Transverse colon (tissue), 4 donors: ENCODE measurements at regions not wholly inside any gene's neighbourhood (a gene's known extent, or its start where the extent isn't known, plus 50 kb on each side); places are given as distances from the start of the nearest gene placed in this dataset.
A peak's percentile ranks its signal among the peaks of the same experiment; 100 is the strongest.

Source experiments
- DNase-seq: peaks from one replicate; pipeline ENCODE4 v3.0.0-alpha.2; 2019
- H3K27ac ChIP-seq, 4 donors: fragments of 200-600 bp; sonication (generic); 2 replicates each; pipeline ENCODE4 v1.5.1; 2016 to 2018; ENCODE audit warnings: inconsistent platforms in 4 of 4
- H3K27me3 ChIP-seq: fragments of 200-600 bp; sonication (generic); 2 replicates; pipeline ENCODE4 v1.5.1; 2017; ENCODE audit warnings: inconsistent platforms
- H3K36me3 ChIP-seq, 4 donors: fragments of 200-600 bp; sonication (generic); 2 replicates each; pipeline ENCODE4 v1.5.1; 2017 to 2019; ENCODE audit warnings: inconsistent platforms in 4 of 4
- H3K4me1 ChIP-seq, 4 donors: fragments of 200-600 bp; sonication (generic); 2 replicates each; pipeline ENCODE4 v1.5.1; 2017 to 2020; ENCODE audit warnings: inconsistent platforms in 4 of 4
- H3K4me3 ChIP-seq, 4 donors: fragments of 200-600 bp; sonication (generic); 1 replicate in 1 of 4; 2 replicates in 3 of 4; pipeline versions ENCODE4 v1.5.1 to v1.6.1; 2017 to 2019; ENCODE audit warnings: inconsistent platforms in 4 of 4
- H3K9me3 ChIP-seq, 2 donors: fragments of 200-600 bp; sonication (generic); 2 replicates each; pipeline ENCODE4 v1.5.1; 2017 to 2019; ENCODE audit warnings: inconsistent platforms in 2 of 2
- EP300 ChIP-seq: sonication (generic); formaldehyde crosslinking; IDR thresholded peaks from one replicate; pipeline ENCODE4 v1.6.1; 2017; ENCODE audit warnings: antibody characterized with exemption, low read depth
- POLR2A ChIP-seq: fragments of 450-650 bp; IDR thresholded peaks from one replicate; pipeline ENCODE4 v1.6.1; 2016; ENCODE audit warnings: antibody characterized with exemption, mild to moderate bottlenecking, moderate library complexity
- POLR2AphosphoS5 ChIP-seq, 3 donors: sonication (generic); formaldehyde crosslinking; IDR thresholded peaks; one replicate each; pipeline ENCODE4 v1.6.1; 2016; ENCODE audit warnings: antibody characterized with exemption in 3 of 3
- WGBS, 2 donors: methylation state at CpG; one replicate each; pipeline ENCODE4 v1.1.5; 2018; ENCODE audit warnings: low coverage in 1 of 2; 5-methylcytosine and 5-hydroxymethylcytosine counted together
- in situ Hi-C, 4 donors: fragments of 200-750 bp; cut with MboI; loops; one replicate each; pipeline versions ENCODE4 v1.15.0 to v1.15.1; 2017; ENCODE audit warnings: low sequenced_read_pairs in 3 of 4, low pct_ligation_motif_present in 1 of 4, low pct_unique_long_range_greater_than_20kb in 1 of 4
- intact Hi-C: fragments of 100-400 bp; cut with DNase I; formaldehyde crosslinking; loops from one replicate; pipeline ENCODE4 v1.15.1; 2023; ENCODE audit warnings: low total_unique reads
- TF ChIP-seq, protein P1 (sequence below), 5 experiments: fragments of 200-600 bp in 3 of 5; fragments of 450-650 bp in 2 of 5; sonication (generic) in 3 of 5; IDR thresholded peaks; 1 replicate in 2 of 5; 2 replicates in 3 of 5; pipeline ENCODE4 v1.5.1; 2016 to 2017; ENCODE audit warnings: antibody characterized with exemption in 5 of 5, inconsistent platforms in 3 of 5, mild to moderate bottlenecking in 2 of 5, moderate library complexity in 1 of 5

DNA sequence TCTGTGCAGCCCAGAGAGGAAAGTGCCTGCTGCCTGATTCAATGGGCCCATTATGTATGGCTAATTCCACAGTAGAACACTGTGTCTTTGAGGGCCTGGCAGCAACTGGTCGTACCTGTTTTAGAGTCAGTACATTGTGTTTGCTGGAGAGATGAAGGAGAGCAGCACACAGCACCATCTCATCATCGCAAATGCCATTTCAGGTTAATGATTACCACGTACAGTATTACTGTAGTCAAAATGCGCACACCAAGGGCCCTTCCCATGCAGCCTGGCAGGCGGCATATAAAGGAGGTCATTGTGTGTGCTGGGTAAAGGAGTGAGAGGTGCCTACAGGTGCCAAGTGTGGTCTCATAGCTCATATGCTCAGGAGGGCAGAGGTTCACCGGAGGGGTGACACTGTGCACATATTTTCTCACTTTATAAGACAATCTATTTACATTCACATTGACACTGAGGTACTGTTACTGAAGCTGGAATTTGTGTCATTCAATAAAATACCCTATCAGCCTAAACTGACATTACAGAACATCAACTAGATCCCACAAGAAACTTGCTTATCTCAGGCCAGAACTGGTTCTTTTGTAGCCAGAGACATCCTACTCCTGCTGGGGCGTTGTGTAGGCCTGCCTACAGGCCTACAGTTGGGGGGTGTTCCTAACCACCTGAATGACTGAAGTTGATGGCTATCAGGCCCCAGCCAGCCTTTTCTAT, 90.4 kb downstream of the APIP start:
- in situ Hi-C loops: no loop called here
- peak; percentile 76 for DNase-seq

GRCh38 chr11:34825315-34825669, 90.9 kb downstream of the APIP start:
- intact Hi-C loops (no loop called here), in situ Hi-C loops (no loop called here)
- Histone ChIP-seq H3K9me3 (no peaks in the 10 kb centered on the region), H3K4me1 (peaks cover 8 to 31% (median 15%) of the 10 kb centered on the region in 4 donors), H3K36me3 (no peaks in the 10 kb centered on the region), H3K27me3 (no peaks in the 10 kb centered on the region), H3K27ac (peak overlapping the region; percentile 83 to 90 (median 86)), H3K4me3 (no peak overlapping the region)
- TF ChIP-seq EP300 (no peak), POLR2A (no peak), POLR2AphosphoS5 (IDR thresholded peaks at IDR 0.05) (no peak)
- TF ChIP-seq, protein P1, sequence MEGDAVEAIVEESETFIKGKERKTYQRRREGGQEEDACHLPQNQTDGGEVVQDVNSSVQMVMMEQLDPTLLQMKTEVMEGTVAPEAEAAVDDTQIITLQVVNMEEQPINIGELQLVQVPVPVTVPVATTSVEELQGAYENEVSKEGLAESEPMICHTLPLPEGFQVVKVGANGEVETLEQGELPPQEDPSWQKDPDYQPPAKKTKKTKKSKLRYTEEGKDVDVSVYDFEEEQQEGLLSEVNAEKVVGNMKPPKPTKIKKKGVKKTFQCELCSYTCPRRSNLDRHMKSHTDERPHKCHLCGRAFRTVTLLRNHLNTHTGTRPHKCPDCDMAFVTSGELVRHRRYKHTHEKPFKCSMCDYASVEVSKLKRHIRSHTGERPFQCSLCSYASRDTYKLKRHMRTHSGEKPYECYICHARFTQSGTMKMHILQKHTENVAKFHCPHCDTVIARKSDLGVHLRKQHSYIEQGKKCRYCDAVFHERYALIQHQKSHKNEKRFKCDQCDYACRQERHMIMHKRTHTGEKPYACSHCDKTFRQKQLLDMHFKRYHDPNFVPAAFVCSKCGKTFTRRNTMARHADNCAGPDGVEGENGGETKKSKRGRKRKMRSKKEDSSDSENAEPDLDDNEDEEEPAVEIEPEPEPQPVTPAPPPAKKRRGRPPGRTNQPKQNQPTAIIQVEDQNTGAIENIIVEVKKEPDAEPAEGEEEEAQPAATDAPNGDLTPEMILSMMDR (IDR thresholded peaks at IDR 0.05): no peak
- 20 to 53% methylated on average over 2 to 3 of the region's 3 CpGs for WGBS, 2 donors
- no peak for DNase-seq

More for the DNA sequence above, 90.4 kb downstream of the APIP start:
- Histone ChIP-seq H3K27ac (peak overlapping the region; percentile 86 to 90 (median 86)), H3K9me3 (no peaks in the 10 kb centered on the region), H3K4me1 (peaks cover 8 to 31% (median 15%) of the 10 kb centered on the region in 4 donors), H3K27me3 (no peaks in the 10 kb centered on the region), H3K4me3 (no peak overlapping the region), H3K36me3 (no peaks in the 10 kb centered on the region)
- WGBS, 2 donors: 64 to 70% methylated on average over 2 to 7 of the region's 7 CpGs
- TF ChIP-seq, protein P1 (IDR thresholded peaks at IDR 0.05): no peak
- TF ChIP-seq EP300 (no peak), POLR2A (peak; percentile 46), POLR2AphosphoS5 (IDR thresholded peaks at IDR 0.05) (peak in 2 of 3 donors; percentile 67 to 75)
- intact Hi-C loops: no loop called here

DNA sequence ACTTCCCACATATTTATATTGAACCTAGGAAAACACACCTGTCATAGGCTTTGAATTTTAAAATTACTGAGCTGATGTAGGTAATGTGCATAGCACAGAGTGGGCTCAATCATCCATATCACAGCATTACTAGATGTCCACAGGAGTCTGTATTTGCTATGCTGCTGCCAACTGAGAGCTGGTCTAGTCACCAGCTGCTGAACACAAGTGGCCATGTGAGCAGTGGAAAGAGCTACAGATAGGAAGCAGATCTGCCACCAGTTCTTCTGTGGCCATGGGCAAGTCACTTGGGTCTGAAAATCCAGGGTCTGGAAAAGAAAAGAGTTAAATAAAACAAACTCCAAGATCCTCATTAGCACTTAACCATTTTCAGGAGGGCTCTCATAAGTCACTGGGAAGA, 91.8 kb downstream of the APIP start:
- TF ChIP-seq, protein P1 (IDR thresholded peaks at IDR 0.05): no peak
- TF ChIP-seq POLR2AphosphoS5 (IDR thresholded peaks at IDR 0.05): no peak
- no peak for TF ChIP-seq EP300
- no peak for TF ChIP-seq POLR2A
- Histone ChIP-seq H3K36me3 (no peaks in the 10 kb centered on the region), H3K27me3 (no peaks in the 10 kb centered on the region), H3K27ac (peak overlapping the region; percentile 83 to 90 (median 86)), H3K4me1 (peaks cover 8 to 31% (median 15%) of the 10 kb centered on the region in 4 donors), H3K9me3 (no peaks in the 10 kb centered on the region), H3K4me3 (no peak overlapping the region)
- DNase-seq: no peak
- in situ Hi-C loops (no loop called here), intact Hi-C loops (no loop called here)

DNA sequence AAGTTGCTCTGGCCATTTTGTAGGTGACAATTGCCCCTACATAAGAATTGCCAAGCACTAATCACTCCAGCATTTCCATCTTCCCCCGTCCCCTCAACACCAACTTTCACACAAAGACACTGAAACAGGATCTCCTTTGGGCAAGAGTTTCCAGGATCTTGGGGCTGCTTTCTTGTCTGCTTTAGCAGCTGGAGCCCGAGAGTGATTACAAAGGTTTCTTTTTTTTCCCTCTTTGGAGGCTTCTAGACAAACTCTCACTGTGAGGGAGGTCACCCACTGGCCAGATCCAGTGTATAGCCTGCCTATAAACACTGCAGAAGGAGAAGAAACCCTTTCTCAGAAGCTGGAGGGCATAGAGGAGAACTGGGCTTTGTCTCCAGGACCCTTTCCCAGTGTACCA, 92.5 kb downstream of the APIP start:
- DNase-seq: no peak
- in situ Hi-C loops: no loop called here
- Histone ChIP-seq H3K4me3 (no peak overlapping the region), H3K36me3 (no peaks in the 10 kb centered on the region), H3K9me3 (no peaks in the 10 kb centered on the region), H3K27me3 (no peaks in the 10 kb centered on the region), H3K27ac (peak overlapping the region in 3 of 4 donors; percentile 83 to 90 (median 87)), H3K4me1 (peaks cover 8 to 31% (median 15%) of the 10 kb centered on the region in 4 donors)
- WGBS, 2 donors: 40 to 76% methylated on average over 2 of the region's 2 CpGs
- TF ChIP-seq POLR2AphosphoS5 (IDR thresholded peaks at IDR 0.05): no peak
- TF ChIP-seq EP300: no peak
- TF ChIP-seq, protein P1 (IDR thresholded peaks at IDR 0.05): no peak
- TF ChIP-seq POLR2A: no peak
- intact Hi-C loops: no loop called here
